ENCODE measurements at regions not wholly inside any gene's neighbourhood (a gene's known extent, or its start where the extent isn't known, plus 50 kb on each side); places are given as distances from the start of the nearest gene placed in this dataset.

DNA sequence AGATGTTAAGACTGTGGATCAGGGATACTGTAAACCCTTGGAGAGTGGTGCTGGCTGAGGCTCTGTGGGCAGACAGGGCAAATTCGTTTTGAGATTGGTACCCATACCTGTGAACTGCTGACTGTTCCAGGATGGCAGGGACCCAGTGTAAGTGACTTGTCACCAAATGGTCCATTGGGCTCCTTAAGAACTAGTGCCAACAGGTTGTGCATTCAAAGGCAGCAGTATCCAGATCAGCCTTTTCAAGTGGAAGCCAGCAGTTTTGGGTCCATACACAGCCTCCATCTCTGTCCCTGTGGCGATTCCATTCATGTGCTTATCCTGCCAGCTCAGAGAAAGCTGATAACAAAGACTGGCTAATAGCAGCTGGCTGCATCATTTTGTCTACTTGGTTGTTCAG, 84.0 kb upstream of the SCOC start:
- Histone ChIP-seq H3K9me3 (ENCODE audit: insufficient read depth, low read length, severe bottlenecking) (peaks cover 5% of the 10 kb centered on the region), H3K79me2 (ENCODE audit: insufficient read depth, low read length) (no peaks in the 10 kb centered on the region), H4K20me1 (ENCODE audit: insufficient read depth, low read length) (no peaks in the 10 kb centered on the region), H3K27ac (ENCODE audit: low read length) (no peak overlapping the region), H3K9ac (ENCODE audit: low read depth, low read length) (no peak overlapping the region), H3K4me3 (ENCODE audit: low read depth in 1 of 2, low read length in 2 of 2) (no peak overlapping the region), H2AFZ (ENCODE audit: low read depth, low read length) (no peak overlapping the region), H3K4me1 (ENCODE audit: insufficient read depth, low read length) (no peaks in the 10 kb centered on the region), H3K27me3 (ENCODE audit: insufficient read depth, low read length, poor library complexity) (peaks cover 4% of the 10 kb centered on the region), H3K4me2 (ENCODE audit: insufficient read depth, low read length) (no peak overlapping the region), H3K36me3 (ENCODE audit: insufficient read depth, low read length) (no peaks in the 10 kb centered on the region)
- TF ChIP-seq, protein P1, sequence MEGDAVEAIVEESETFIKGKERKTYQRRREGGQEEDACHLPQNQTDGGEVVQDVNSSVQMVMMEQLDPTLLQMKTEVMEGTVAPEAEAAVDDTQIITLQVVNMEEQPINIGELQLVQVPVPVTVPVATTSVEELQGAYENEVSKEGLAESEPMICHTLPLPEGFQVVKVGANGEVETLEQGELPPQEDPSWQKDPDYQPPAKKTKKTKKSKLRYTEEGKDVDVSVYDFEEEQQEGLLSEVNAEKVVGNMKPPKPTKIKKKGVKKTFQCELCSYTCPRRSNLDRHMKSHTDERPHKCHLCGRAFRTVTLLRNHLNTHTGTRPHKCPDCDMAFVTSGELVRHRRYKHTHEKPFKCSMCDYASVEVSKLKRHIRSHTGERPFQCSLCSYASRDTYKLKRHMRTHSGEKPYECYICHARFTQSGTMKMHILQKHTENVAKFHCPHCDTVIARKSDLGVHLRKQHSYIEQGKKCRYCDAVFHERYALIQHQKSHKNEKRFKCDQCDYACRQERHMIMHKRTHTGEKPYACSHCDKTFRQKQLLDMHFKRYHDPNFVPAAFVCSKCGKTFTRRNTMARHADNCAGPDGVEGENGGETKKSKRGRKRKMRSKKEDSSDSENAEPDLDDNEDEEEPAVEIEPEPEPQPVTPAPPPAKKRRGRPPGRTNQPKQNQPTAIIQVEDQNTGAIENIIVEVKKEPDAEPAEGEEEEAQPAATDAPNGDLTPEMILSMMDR (IDR thresholded peaks at IDR 0.05; ENCODE audit: borderline replicate concordance, extremely low read depth, low read length, poor library complexity, severe bottlenecking), result no peak
- no peak for TF ChIP-seq EZH2 (IDR thresholded peaks at IDR 0.05; ENCODE audit: borderline replicate concordance, low read depth, low read length, severe bottlenecking)
- DNase-seq (no peak), ATAC-seq (ENCODE audit: insufficient read depth, low read depth) (no peak)

GRCh38 chr4:140286456-140286855, 87.0 kb upstream of the SCOC start:
- DNase-seq, result no peak

DNA sequence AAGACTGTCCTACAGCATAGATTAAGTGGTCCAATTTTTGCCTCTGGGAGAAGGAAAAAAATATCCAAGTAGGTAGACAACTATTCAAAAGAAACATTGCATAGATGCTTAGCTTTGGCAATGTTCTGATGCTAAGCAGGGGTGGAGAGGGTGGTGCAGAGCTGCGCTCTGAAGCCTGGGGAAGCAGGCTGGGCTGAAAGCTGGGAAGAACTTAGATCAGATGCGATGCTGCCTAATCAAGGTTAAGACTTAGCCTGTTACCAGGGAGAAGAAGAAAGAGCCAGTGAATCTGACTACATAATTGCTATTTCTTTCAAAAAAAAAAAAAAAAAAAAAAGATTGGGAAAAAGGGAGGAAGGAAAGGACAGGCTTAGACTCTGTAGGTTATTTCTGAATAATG, 89.0 kb upstream of the SCOC start:
- Histone ChIP-seq H3K27me3 (ENCODE audit: insufficient read depth, low read length, poor library complexity) (peaks cover 23% of the 10 kb centered on the region), H3K9me3 (ENCODE audit: insufficient read depth, low read length, severe bottlenecking) (peaks cover 5% of the 10 kb centered on the region), H2AFZ (ENCODE audit: low read depth, low read length) (no peak overlapping the region), H3K27ac (ENCODE audit: low read length) (no peak overlapping the region), H3K4me1 (ENCODE audit: insufficient read depth, low read length) (no peaks in the 10 kb centered on the region), H3K4me3 (ENCODE audit: low read depth in 1 of 2, low read length in 2 of 2) (no peak overlapping the region), H4K20me1 (ENCODE audit: insufficient read depth, low read length) (no peaks in the 10 kb centered on the region), H3K9ac (ENCODE audit: low read depth, low read length) (no peak overlapping the region), H3K36me3 (ENCODE audit: insufficient read depth, low read length) (no peaks in the 10 kb centered on the region), H3K4me2 (ENCODE audit: insufficient read depth, low read length) (no peak overlapping the region), H3K79me2 (ENCODE audit: insufficient read depth, low read length) (no peaks in the 10 kb centered on the region)
- no peak for DNase-seq
- TF ChIP-seq, protein P1 (IDR thresholded peaks at IDR 0.05; ENCODE audit: borderline replicate concordance, extremely low read depth, low read length, poor library complexity, severe bottlenecking), result no peak
- no peak for ATAC-seq (ENCODE audit: insufficient read depth, low read depth)

More at GRCh38 chr4:140286456-140286855, 87.0 kb upstream of the SCOC start:
- no peak overlapping the region for H3K27ac ChIP-seq (ENCODE audit: low read length)
- peaks cover 5% of the 10 kb centered on the region for H3K9me3 ChIP-seq (ENCODE audit: insufficient read depth, low read length, severe bottlenecking)
- H3K36me3 ChIP-seq (ENCODE audit: insufficient read depth, low read length), result no peaks in the 10 kb centered on the region
- H3K79me2 ChIP-seq (ENCODE audit: insufficient read depth, low read length), result no peaks in the 10 kb centered on the region
- H3K4me1 ChIP-seq (ENCODE audit: insufficient read depth, low read length), result no peaks in the 10 kb centered on the region
- H4K20me1 ChIP-seq (ENCODE audit: insufficient read depth, low read length), result no peaks in the 10 kb centered on the region
- no peak for ATAC-seq (ENCODE audit: insufficient read depth, low read depth)
- no peak overlapping the region for H2AFZ ChIP-seq (ENCODE audit: low read depth, low read length)
- TF ChIP-seq, protein P1 (IDR thresholded peaks at IDR 0.05; ENCODE audit: borderline replicate concordance, extremely low read depth, low read length, poor library complexity, severe bottlenecking), result no peak
- no peak for TF ChIP-seq EZH2 (IDR thresholded peaks at IDR 0.05; ENCODE audit: borderline replicate concordance, low read depth, low read length, severe bottlenecking)
- H3K27me3 ChIP-seq (ENCODE audit: insufficient read depth, low read length, poor library complexity), result peaks cover 16% of the 10 kb centered on the region
- no peak overlapping the region for H3K4me3 ChIP-seq (ENCODE audit: low read depth in 1 of 2, low read length in 2 of 2)
- no peak overlapping the region for H3K4me2 ChIP-seq (ENCODE audit: insufficient read depth, low read length)
- H3K9ac ChIP-seq (ENCODE audit: low read depth, low read length), result no peak overlapping the region
